Brain microvascular endothelial cell (primary cell): ENCODE measurements at regions not wholly inside any gene's neighbourhood (a gene's known extent, or its start where the extent isn't known, plus 50 kb on each side); places are given as distances from the start of the nearest gene placed in this dataset.

ENCODE experiments used
- DNase-seq: peaks from one replicate; pipeline ENCODE4 v3.0.0-alpha.2; 2020
- H3K27ac ChIP-seq: fragments of 250-450 bp; sonication (Bioruptor Pico); 2 replicates; pipeline ENCODE4 v1.5.1; 2020; ENCODE audit warnings: mild to moderate bottlenecking, moderate library complexity
- H3K27me3 ChIP-seq: fragments of 250-450 bp; sonication (Bioruptor Pico); replicated peaks from 2 replicates; pipeline ENCODE4 v1.5.1; 2020; ENCODE audit warnings: mild to moderate bottlenecking
- H3K36me3 ChIP-seq: fragments of 250-450 bp; sonication (Bioruptor Pico); replicated peaks from 2 replicates; pipeline ENCODE4 v1.5.1; 2020; ENCODE audit warnings: mild to moderate bottlenecking
- H3K4me3 ChIP-seq: 2 replicates; pipeline ENCODE4 v1.5.1; 2011; ENCODE audit warnings: low read depth, mild to moderate bottlenecking, control low read depth, low read length, moderate library complexity
- CTCF ChIP-seq: IDR thresholded peaks from 2 replicates; pipeline ENCODE4 v1.5.1; 2011; ENCODE audit warnings: low read depth, mild to moderate bottlenecking, moderate library complexity, low read length, control low read depth, inconsistent platforms; ENCODE audit errors: missing control alignments
- in situ Hi-C: cut with HindIII; loops from 2 replicates; pipeline ENCODE4 v1.10.0; 2017; ENCODE audit warnings: low sequenced_read_pairs, low pct_ligation_motif_present

- Histone ChIP-seq H3K27ac (no peak overlapping the region), H3K27me3 (no peaks in the 10 kb centered on the region), H3K36me3 (no peaks in the 10 kb centered on the region), H3K4me3 (no peak overlapping the region)
- TF ChIP-seq CTCF, result peak; percentile 43
- DNase-seq, result peak; percentile 52
- in situ Hi-C loops, result no loop called here
Measured at GRCh38 chr18:77478646-77479442, 229.2 kb downstream of the GALR1 start.

GRCh38 chr18:77481541-77481940 lies 231.9 kb downstream of the GALR1 start:
- Histone ChIP-seq H3K36me3 (no peaks in the 10 kb centered on the region), H3K4me3 (no peak overlapping the region), H3K27ac (no peak overlapping the region), H3K27me3 (no peaks in the 10 kb centered on the region)
- no peak for TF ChIP-seq CTCF
- no peak for DNase-seq
- in situ Hi-C loops, result no loop called here

- DNase-seq, result peak; percentile 14
- Histone ChIP-seq H3K4me3 (no peak overlapping the region), H3K36me3 (no peaks in the 10 kb centered on the region), H3K27me3 (no peaks in the 10 kb centered on the region), H3K27ac (no peak overlapping the region)
- TF ChIP-seq CTCF, result no peak
- in situ Hi-C loops, result no loop called here
Measured at GRCh38 chr18:77482190-77483085, 232.8 kb downstream of the GALR1 start.

GRCh38 chr18:77486985-77487384 lies 237.3 kb downstream of the GALR1 start:
- H3K27me3 ChIP-seq, result no peaks in the 10 kb centered on the region
- in situ Hi-C loops, result no loop called here
- no peak for DNase-seq
- no peak overlapping the region for H3K27ac ChIP-seq
- no peak overlapping the region for H3K4me3 ChIP-seq
- no peaks in the 10 kb centered on the region for H3K36me3 ChIP-seq
- no peak for TF ChIP-seq CTCF

GRCh38 chr18:77487951-77488740 lies 238.5 kb downstream of the GALR1 start:
- Histone ChIP-seq H3K36me3 (no peaks in the 10 kb centered on the region), H3K27me3 (no peaks in the 10 kb centered on the region), H3K4me3 (no peak overlapping the region), H3K27ac (no peak overlapping the region)
- DNase-seq, result no peak
- in situ Hi-C loops, result no loop called here
- no peak for TF ChIP-seq CTCF
